NCI-H187 (cell line): ENCODE measurements at regions not wholly inside any gene's neighbourhood (a gene's known extent, or its start where the extent isn't known, plus 50 kb on each side); places are given as distances from the start of the nearest gene placed in this dataset.
A peak's percentile ranks its signal among the peaks of the same experiment; 100 is the strongest.
"Not testable (repeated sequence)": the region's sequence is repeated elsewhere in the genome, so short reads cannot be mapped to it uniquely, and the experiment has no call there.

Experiments
- DNase-seq, 2 experiments: peaks; one replicate each; lab custom pipeline; 2025; lab: John Stamatoyannopoulos, UW

DNA sequence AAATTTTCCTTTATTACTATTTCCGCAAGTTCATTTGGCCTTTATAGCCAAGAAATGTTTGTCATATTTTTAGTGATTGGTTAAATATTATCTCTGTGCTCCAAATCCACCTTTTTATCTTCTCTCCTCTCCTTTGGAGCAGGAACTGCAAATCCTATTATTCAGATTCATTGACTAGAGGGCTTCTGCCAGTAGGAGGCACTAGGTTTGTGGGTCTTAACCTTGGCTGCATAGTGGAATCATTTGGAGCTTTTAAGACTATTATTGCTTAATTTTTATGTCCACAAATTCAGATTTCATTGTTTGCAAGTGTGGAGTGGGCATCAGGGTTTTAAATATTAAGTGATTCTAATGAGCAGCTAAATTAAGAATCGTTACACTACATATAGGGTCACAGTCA lies 75.3 kb upstream of the SYT10 start:
- DNase-seq, result no peak

DNA sequence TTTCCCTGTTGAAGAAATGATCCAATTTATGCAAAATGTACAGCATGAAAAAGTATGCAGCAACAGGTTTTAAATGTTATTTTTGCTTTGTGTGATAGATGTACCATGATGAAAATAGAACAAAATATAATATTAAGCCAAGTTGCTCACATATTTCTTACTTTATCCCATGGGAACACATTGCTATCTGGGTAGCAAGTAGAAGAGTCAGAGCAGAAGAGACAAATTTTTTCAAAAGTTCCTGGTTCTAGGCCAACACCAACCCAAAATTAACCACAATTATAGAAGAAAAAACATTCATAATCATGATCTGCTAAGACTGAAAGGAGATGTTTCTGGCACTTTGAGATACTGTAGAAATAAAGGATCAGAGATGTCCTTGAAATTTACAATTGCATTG lies 79.9 kb upstream of the SYT10 start:
- no peak for DNase-seq

GRCh38 chr12:33520505-33521302 lies 81.1 kb upstream of the SYT10 start:
- peak; percentile 8 to 34 for DNase-seq

GRCh38 chr12:33529031-33529430 lies 89.4 kb upstream of the SYT10 start:
- DNase-seq, result no peak

DNA sequence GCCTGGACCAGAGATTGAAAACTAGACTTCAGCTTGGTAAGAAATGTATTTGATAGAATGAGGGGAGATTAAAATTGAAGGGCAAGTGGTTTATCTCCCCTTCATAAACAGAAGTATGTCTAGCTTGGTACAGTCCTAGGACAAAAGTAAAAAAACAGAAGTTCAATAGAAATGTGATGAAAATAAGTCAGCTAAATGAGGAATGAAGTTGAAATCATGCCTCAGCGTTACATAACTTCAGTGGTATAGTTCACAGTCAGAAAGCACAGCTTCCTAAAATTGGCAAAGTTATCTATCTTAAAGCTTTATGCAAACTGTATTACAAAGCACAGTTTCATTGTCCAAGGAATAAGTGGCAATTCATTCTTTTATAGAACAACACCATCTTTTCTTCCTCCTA lies 90.2 kb upstream of the SYT10 start:
- DNase-seq, result no peak

GRCh38 chr12:33531261-33531660 lies 91.6 kb upstream of the SYT10 start:
- DNase-seq, result no peak

DNA sequence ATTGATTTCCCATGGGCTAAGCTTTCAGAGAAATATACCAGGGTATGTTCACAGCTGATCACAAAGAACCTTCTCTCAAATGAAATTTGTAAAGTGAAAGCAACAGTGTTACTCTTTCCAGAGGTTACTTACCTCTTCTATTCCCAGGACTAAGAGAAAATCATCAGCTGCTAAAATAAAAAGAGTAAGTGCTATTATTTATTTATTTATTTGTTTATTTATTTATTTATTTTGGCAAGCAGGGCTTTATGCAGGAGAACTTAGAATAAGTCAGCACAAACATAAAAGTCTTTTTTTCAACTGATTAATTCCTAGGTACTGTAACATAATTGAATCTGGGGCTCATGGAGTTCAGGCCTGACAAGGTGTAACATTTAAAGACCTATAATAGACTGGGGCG lies 93.9 kb upstream of the SYT10 start:
- DNase-seq, result no peak

DNA sequence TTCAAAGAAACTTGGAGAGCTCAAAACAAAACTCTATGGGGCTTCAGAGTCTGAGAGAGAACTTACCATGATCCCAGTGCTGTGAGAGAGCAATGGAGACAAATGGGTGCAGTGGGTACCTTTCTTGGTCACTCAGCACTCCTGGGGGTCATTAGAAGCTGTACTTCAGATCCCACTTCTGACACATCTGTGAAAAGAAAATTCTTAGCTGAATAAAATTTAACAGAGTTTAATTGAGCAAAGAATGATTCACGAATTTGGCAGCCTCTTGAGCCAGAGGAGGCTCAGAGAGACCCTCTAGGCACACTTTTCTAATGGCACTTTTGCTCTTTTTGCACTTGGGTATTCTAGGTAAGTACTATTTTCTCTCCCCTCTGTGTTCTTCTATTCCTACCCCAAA lies 96.8 kb upstream of the SYT10 start:
- no peak for DNase-seq

- DNase-seq, result no peak
Measured at GRCh38 chr12:33546004-33546403, 106.4 kb upstream of the SYT10 start.

- no peak for DNase-seq
Measured at GRCh38 chr12:33547084-33547483, 107.5 kb upstream of the SYT10 start.

DNA sequence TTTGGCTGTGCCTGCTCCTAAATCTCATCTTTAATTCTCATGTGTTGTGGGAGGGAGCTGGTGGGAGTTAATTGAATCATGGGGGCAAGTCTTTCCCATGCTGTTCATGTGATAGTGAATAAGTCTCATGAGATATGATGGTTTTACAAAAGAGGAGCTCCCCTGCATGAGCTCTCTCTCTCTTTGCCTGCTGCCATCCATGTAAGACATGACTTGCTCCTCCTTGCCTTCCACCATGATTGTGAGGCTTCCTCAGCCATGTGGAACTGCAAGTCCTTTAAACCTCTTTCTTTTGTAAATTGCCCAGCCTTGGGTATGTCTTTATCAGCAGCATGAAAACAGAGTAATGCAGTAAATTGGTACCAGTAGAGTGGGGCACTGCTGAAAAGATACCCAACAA lies 110.6 kb upstream of the SYT10 start:
- not testable (repeated sequence) for DNase-seq

- no peak for DNase-seq
Measured at GRCh38 chr12:33551006-33551405, 111.4 kb upstream of the SYT10 start.

DNA sequence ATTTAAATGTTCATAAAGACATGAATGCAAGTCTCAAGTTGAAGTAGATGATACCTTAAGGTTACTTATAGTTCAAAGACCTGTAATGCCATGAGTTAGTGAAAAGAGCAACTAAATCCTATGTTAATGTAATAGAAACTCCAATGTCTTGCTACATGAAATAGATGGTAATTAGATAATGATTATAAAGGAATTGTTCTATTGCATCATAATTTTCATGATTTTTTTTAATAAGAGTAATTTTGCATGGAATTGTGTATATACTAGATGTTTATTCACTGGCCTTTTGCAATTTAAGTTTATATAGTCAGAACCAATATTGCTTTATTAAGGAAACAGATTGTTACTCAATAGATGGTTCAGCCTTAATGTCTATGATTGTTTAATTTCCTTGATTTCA lies 115.5 kb upstream of the SYT10 start:
- DNase-seq, result no peak

DNA sequence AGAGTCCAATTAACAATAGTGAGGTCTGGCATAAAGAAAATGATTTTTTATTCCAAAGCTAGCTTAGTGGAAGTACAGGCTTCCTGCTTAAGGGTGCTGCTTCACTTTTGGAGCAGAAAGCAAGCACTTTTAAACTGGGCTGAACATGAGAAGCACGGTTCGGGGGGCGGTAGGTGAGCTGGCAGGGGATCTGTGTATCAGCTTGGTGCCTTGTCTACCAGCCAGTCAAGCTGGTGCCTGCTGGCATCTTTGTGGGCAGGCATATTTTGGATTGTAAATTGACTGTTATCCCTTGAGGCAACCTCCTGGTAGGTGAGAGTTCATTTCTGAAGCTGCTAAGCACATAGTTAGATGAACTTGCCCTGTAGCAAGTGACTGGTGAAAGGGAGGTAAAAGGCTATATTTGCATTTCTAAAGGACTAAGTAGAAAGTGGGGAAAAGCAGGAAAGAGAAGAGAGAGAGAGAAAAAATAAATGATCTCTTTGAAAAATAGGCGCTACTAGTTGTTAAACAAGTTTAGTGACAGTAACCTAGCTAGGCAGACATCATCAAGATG lies 121.1 kb upstream of the SYT10 start:
- DNase-seq, result no peak

- DNase-seq, result no peak
Measured at GRCh38 chr12:33562401-33562800, 122.8 kb upstream of the SYT10 start.

DNA sequence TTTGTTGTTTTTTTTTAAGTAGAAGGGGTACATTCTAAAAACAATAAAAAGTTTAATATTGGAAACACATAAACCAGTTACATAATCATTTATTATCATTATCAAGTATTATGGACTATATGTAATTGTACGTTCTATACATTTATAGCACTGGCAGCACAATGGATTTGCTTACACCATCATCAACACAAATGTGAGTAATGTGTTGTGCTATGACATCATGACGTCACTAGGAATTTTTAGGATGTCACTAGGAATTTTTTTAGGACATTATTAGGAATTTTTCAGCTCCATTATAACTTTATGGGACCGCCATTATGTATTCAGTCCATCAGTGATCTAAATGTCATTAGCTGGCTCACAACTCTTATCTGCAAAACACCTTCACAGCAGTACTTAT lies 126.8 kb upstream of the SYT10 start:
- no peak for DNase-seq

DNA sequence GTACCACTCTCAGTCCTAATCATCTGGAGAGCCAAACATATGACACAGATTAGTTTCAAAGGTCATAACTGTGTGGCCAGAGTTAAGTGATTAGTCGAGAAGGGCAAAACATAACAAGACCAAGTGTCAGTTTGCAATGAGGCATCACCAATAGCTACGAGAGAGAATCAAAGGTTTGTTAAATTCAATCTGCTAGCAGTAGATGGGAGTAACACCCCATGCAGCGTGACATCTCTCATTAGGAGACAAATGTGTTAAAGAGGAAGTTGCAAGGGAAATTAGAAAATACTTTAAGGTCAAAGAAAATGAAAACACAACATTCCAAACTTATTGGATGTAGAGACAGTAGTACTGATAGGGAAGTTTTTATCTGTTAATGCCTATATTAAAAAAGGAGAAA lies 135.7 kb upstream of the SYT10 start:
- no peak for DNase-seq

DNA sequence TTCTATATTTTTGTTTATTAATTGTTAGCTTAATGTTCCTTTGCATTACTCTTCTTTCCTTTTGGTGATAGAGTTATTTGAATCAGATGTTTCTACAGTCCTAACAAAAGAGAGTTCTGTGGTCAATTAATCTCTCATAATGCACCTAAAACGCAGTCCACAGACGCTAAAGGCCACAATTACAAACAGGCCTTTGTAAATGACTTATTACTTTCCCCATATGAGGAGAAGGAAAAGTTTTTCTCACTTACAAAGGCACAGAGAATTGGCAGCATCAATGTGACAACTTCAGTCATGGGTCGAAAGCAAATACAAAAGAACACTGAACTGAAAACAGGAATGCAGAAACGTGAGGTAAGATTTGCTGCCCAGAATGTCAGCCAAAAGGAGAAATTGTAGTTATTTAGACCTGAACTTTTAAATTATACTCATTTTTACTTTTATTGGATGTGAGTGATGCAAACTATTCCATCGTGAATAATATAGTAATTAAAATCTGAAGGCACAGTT lies 142.0 kb upstream of the SYT10 start:
- no peak for DNase-seq

DNA sequence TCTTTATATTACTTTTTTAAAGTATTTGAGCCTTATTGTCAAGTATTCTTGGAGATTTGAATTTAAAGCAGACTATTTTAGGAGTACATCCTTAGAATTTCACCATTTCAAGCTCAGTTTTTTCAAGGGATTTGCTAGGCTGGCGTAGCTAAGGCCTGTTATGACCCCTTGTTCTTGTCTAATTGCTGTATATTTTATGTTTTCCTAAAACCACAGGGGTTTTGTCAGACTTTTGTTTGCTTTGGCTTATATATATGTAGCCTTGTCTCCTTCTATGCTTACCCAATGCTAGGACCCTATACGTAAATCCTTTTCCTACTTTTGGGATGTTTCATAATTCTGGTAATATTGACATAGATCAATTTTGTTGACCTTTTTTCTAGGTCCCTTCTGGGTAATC lies 147.0 kb upstream of the SYT10 start:
- no peak for DNase-seq

GRCh38 chr12:33587354-33587753 lies 147.7 kb upstream of the SYT10 start:
- DNase-seq, result no peak

- DNase-seq, result no peak
Measured at GRCh38 chr12:33587784-33588712, 148.4 kb upstream of the SYT10 start.

DNA sequence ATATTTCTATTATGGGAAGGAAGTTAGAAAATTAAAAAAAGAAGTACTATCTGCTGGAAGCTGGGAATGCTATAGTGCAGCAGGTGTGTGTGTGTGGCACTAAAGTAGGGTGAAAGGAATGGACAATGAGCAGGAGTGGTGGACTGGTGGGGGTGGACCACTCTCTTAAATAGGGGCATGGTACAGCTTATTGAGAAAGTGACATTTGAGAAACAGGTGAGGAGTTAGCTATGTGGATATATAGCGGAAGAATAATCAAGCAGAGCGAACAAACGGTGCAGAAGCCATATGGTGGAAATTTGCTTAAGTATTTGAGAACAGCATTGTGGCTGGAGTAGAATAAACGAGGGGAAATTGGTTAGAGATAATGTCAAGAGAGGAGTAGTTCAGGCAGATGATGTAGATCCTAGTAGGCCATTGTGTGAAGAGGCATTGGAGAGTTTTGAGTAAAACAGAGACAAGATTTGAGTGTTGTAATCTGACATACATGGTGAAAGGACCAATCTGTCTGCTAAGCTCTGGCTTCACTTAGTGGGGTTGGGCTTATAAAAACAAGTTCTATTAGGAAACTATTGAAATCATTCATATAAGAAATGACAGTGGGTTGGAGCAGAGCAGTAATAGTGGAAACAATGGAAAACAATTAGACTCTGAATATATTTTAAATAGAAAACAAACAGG lies 149.2 kb upstream of the SYT10 start:
- DNase-seq, result no peak
